B cell (primary cell): ENCODE measurements at regions not wholly inside any gene's neighbourhood (a gene's known extent, or its start where the extent isn't known, plus 50 kb on each side); places are given as distances from the start of the nearest gene placed in this dataset.

Experiments
- ATAC-seq: fragments of 200-7000 bp; cut with Tn5 transposase; one replicate; pipeline ENCODE4 v1.10.0; 2021; ENCODE audit warnings: low read depth, mild to moderate bottlenecking, moderate number of reproducible peaks, moderate library complexity
- CTCF ChIA-PET: fragments of 350-600 bp; sonication (Branson Sonifier 250); formaldehyde crosslinking; loops from one replicate; lab custom pipeline; 2021; ENCODE audit warnings: antibody characterized with exemption, inconsistent platforms; lab: Charles Lee
- POLR2A ChIA-PET: fragments of 350-600 bp; sonication (Branson Sonifier 250); formaldehyde crosslinking; loops from one replicate; lab custom pipeline; 2021; ENCODE audit warnings: antibody characterized with exemption; lab: Charles Lee
- DNase-seq: peaks from one replicate; pipeline ENCODE4 v3.0.0; 2013
- H2AFZ ChIP-seq: 2 replicates; pipeline ENCODE4 v1.6.1; 2012; ENCODE audit warnings: mild to moderate bottlenecking, low read depth, low read length; ENCODE audit not compliant: insufficient read depth, poor library complexity, severe bottlenecking
- H3K27ac ChIP-seq, 2 donors: 1 replicate in 1 of 2; 2 replicates in 1 of 2; pipeline ENCODE4 v1.5.1; 2012 to 2013; ENCODE audit warnings: low read length in 2 of 2, mild to moderate bottlenecking in 2 of 2, moderate library complexity in 1 of 2
- H3K27me3 ChIP-seq, 4 experiments: fragments of 200-600 bp in 1 of 4; sonication (generic) in 1 of 4; replicated peaks in 1 of 4; 1 replicate in 2 of 4; 2 replicates in 2 of 4; pipeline versions ENCODE4 v1.6.1 to v1.7.0; 2013 to 2016; ENCODE audit warnings: low read length in 3 of 4, mild to moderate bottlenecking in 2 of 4, mixed read lengths in 1 of 4, moderate library complexity in 1 of 4; ENCODE audit not compliant: insufficient read depth in 4 of 4, control insufficient read depth in 3 of 4; ENCODE audit errors: control extremely low read depth in 1 of 4
- H3K36me3 ChIP-seq, 2 experiments: replicated peaks in 1 of 2; 1 replicate in 1 of 2; 2 replicates in 1 of 2; pipeline versions ENCODE4 v1.6.1 to v1.7.1; 2013; ENCODE audit warnings: low read length in 1 of 2; ENCODE audit not compliant: insufficient read depth in 2 of 2, control insufficient read depth in 1 of 2; ENCODE audit errors: control extremely low read depth in 1 of 2, extremely low read depth in 1 of 2
- H3K4me1 ChIP-seq, 2 donors: fragments of 200-600 bp in 1 of 2; sonication (generic) in 1 of 2; 1 replicate in 1 of 2; 2 replicates in 1 of 2; pipeline versions ENCODE4 v1.5.1 to v1.6.1; 2013 to 2017; ENCODE audit warnings: low read length in 2 of 2; ENCODE audit not compliant: control insufficient read depth in 2 of 2, insufficient read depth in 2 of 2
- H3K4me2 ChIP-seq: replicated peaks from 2 replicates; pipeline ENCODE3; 2012; ENCODE audit warnings: mild to moderate bottlenecking, low read depth, low read length; ENCODE audit not compliant: poor library complexity, severe bottlenecking
- H3K4me3 ChIP-seq, 5 experiments: fragments of 200-600 bp in 1 of 5; sonication (generic) in 1 of 5; 1 replicate in 3 of 5; 2 replicates in 2 of 5; pipeline versions ENCODE4 v1.5.1 to v1.7.0; 2011 to 2016; ENCODE audit warnings: low read length in 4 of 5, mild to moderate bottlenecking in 4 of 5, low read depth in 2 of 5, control low read depth in 1 of 5, moderate library complexity in 1 of 5; ENCODE audit not compliant: insufficient read depth in 1 of 5; ENCODE audit errors: control extremely low read depth in 1 of 5, extremely low read depth in 1 of 5
- H3K79me2 ChIP-seq: fragments of 200-600 bp; sonication (generic); one replicate; pipeline ENCODE4 v1.6.0; 2016; ENCODE audit warnings: low read length; ENCODE audit not compliant: control insufficient read depth, insufficient read depth
- H3K9ac ChIP-seq: fragments of 200-600 bp; sonication (generic); 2 replicates; pipeline ENCODE4 v1.6.1; 2017; ENCODE audit warnings: mild to moderate bottlenecking, low read length, moderate library complexity
- H3K9me3 ChIP-seq, 3 donors: one replicate each; pipeline versions ENCODE4 v1.6.1 to v1.7.1; 2013; ENCODE audit warnings: low read length in 2 of 3; ENCODE audit not compliant: control insufficient read depth in 2 of 3, insufficient read depth in 1 of 3; ENCODE audit errors: control extremely low read depth in 1 of 3
- H4K20me1 ChIP-seq: 2 replicates; pipeline ENCODE4 v1.6.0; 2012; ENCODE audit warnings: mild to moderate bottlenecking, low read length; ENCODE audit not compliant: insufficient read depth, control insufficient read depth, poor library complexity, severe bottlenecking
- H3K27ac Mint-ChIP-seq: one replicate; pipeline ENCODE4 v1.8.0; 2021; ENCODE audit warnings: mixed read lengths
- H3K27me3 Mint-ChIP-seq: one replicate; pipeline ENCODE4 v1.8.0; 2021; ENCODE audit warnings: mixed read lengths
- H3K4me1 Mint-ChIP-seq: one replicate; pipeline ENCODE4 v1.8.0; 2021; ENCODE audit warnings: mixed read lengths
- H3K4me3 Mint-ChIP-seq: one replicate; pipeline ENCODE4 v1.8.0; 2021; ENCODE audit warnings: mixed read lengths
- H3K9me3 Mint-ChIP-seq: one replicate; pipeline ENCODE4 v1.8.0; 2022; ENCODE audit warnings: mixed read lengths; ENCODE audit not compliant: insufficient read depth
- EZH2 ChIP-seq: IDR thresholded peaks from 2 replicates; pipeline ENCODE4 v1.6.1; 2012; ENCODE audit warnings: borderline replicate concordance, low read depth, mild to moderate bottlenecking, moderate library complexity, low read length; ENCODE audit not compliant: insufficient read depth, poor library complexity, severe bottlenecking
- WGBS: methylation state at CpG from one replicate; pipeline ENCODE4 v1.1.5; 2013; ENCODE audit warnings: missing lambda C conversion rate; ENCODE audit not compliant: insufficient coverage; 5-methylcytosine and 5-hydroxymethylcytosine counted together
- intact Hi-C: fragments of 100-400 bp; cut with micrococcal nuclease; formaldehyde crosslinking; loops from one replicate; pipeline ENCODE4 v1.10.0; 2022
- TF ChIP-seq, protein P1 (sequence below): fragments of 200-600 bp; IDR thresholded peaks from one replicate; pipeline ENCODE4 v1.8.0; 2022; ENCODE audit warnings: antibody characterized with exemption, mild to moderate bottlenecking

DNA sequence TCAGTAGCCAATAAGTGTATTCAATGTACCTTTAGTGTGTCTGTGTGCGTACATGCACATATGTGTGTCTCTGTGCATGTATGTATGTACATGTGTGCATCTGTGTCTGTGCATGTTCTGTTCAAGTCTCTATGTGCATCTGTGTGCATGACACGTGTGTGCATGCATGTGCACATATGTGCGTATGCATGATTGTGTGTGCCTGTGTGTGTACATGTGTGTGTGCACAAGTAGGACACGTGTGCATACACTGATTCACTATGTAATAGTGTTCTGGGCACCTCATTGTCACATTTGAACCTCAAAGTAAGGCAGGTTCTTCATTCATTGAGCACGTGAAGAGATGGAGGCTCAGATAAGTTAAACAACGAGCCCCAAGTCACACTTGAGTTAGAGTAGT lies 142.6 kb upstream of the COPS8 start:
- Histone ChIP-seq H3K4me2 (no peak overlapping the region), H2AFZ (no peak overlapping the region), H3K4me1 (no peaks in the 10 kb centered on the region), H3K27ac (no peak overlapping the region), H3K9me3 (no peaks in the 10 kb centered on the region), H3K4me3 (no peak overlapping the region), H3K36me3 (no peaks in the 10 kb centered on the region), H3K79me2 (no peaks in the 10 kb centered on the region), H3K27me3 (peaks cover 0 to 2% (median 0%) of the 10 kb centered on the region in 4 experiments), H3K9ac (no peak overlapping the region), H4K20me1 (no peaks in the 10 kb centered on the region)
- Mint-ChIP-seq H3K4me1 (no peaks in the 10 kb centered on the region), H3K27ac (no peak overlapping the region), H3K9me3 (no peaks in the 10 kb centered on the region), H3K27me3 (peaks cover 15% of the 10 kb centered on the region), H3K4me3 (no peak overlapping the region)
- POLR2A ChIA-PET: no interaction called here
- no peak for DNase-seq
- no peak for ATAC-seq
- intact Hi-C loops: no loop called here
- TF ChIP-seq, protein P1, sequence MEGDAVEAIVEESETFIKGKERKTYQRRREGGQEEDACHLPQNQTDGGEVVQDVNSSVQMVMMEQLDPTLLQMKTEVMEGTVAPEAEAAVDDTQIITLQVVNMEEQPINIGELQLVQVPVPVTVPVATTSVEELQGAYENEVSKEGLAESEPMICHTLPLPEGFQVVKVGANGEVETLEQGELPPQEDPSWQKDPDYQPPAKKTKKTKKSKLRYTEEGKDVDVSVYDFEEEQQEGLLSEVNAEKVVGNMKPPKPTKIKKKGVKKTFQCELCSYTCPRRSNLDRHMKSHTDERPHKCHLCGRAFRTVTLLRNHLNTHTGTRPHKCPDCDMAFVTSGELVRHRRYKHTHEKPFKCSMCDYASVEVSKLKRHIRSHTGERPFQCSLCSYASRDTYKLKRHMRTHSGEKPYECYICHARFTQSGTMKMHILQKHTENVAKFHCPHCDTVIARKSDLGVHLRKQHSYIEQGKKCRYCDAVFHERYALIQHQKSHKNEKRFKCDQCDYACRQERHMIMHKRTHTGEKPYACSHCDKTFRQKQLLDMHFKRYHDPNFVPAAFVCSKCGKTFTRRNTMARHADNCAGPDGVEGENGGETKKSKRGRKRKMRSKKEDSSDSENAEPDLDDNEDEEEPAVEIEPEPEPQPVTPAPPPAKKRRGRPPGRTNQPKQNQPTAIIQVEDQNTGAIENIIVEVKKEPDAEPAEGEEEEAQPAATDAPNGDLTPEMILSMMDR: no peak
- no peak for TF ChIP-seq EZH2
- WGBS: 81% methylated on average over 5 of the region's 6 CpGs
- CTCF ChIA-PET: no interaction called here

DNA sequence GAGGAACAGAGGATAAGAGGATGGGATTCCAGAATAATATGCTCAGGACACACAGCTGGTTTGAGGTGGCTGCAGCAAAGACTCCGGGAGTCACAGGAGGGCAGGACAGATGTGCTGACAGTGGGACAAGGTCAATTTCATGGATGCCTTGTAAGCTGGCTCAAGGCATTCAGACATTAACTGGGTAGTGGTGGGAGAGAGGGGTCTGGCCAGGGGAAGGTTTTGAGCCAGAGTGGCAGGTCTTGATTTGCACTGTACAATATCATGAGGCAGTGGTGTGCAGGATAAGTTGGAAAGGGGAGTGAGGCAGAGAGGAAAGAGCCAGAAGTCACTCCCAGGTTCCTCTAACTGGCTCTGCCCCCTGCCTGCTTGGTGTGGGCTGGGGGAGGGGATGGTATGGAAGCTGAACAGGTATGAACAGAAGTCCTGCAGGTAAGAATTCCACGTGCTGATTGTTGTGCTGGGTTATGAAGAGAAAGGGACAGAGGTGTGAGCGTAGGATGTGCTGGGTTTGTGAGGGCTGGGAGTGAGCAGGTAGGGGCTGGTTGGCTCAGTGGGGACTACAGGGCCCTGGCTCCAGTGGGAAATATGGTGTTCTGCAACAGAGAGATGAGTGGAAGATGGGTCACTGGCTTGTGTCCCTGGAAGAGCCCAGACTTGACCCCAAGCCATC lies 141.7 kb upstream of the COPS8 start:
- 88% methylated on average over 3 of the region's 3 CpGs for WGBS
- Histone ChIP-seq H3K9ac (no peak overlapping the region), H2AFZ (no peak overlapping the region), H4K20me1 (no peaks in the 10 kb centered on the region), H3K36me3 (no peaks in the 10 kb centered on the region), H3K4me2 (no peak overlapping the region), H3K9me3 (no peaks in the 10 kb centered on the region), H3K27ac (no peak overlapping the region), H3K4me3 (no peak overlapping the region), H3K4me1 (no peaks in the 10 kb centered on the region), H3K79me2 (no peaks in the 10 kb centered on the region), H3K27me3 (peaks cover 0 to 2% (median 0%) of the 10 kb centered on the region in 4 experiments)
- Mint-ChIP-seq H3K27ac (no peak overlapping the region), H3K27me3 (peaks cover 15% of the 10 kb centered on the region), H3K4me3 (no peak overlapping the region), H3K4me1 (no peaks in the 10 kb centered on the region), H3K9me3 (no peaks in the 10 kb centered on the region)
- no peak for DNase-seq
- CTCF ChIA-PET: no interaction called here
- TF ChIP-seq, protein P1: no peak
- TF ChIP-seq EZH2: no peak
- ATAC-seq: no peak
- intact Hi-C loops: no loop called here
- POLR2A ChIA-PET: no interaction called here
